ENCODE measurements at regions not wholly inside any gene's neighbourhood (a gene's known extent, or its start where the extent isn't known, plus 50 kb on each side); places are given as distances from the start of the nearest gene placed in this dataset.
"Not testable (repeated sequence)": the region's sequence is repeated elsewhere in the genome, so short reads cannot be mapped to it uniquely, and the experiment has no call there.

- Mint-ChIP-seq H3K27me3 (peaks cover 36% of the 10 kb centered on the region), H3K36me3 (ENCODE audit: low read depth) (no peaks in the 10 kb centered on the region), H3K9me3 (peaks cover 4% of the 10 kb centered on the region), H3K27ac (no peak overlapping the region), H3K4me1 (ENCODE audit: low read depth) (no peaks in the 10 kb centered on the region), H3K4me3 (no peak overlapping the region)
Measured at GRCh38 chr2:38152913-38153312, 77.0 kb upstream of the CYP1B1 start.

DNA sequence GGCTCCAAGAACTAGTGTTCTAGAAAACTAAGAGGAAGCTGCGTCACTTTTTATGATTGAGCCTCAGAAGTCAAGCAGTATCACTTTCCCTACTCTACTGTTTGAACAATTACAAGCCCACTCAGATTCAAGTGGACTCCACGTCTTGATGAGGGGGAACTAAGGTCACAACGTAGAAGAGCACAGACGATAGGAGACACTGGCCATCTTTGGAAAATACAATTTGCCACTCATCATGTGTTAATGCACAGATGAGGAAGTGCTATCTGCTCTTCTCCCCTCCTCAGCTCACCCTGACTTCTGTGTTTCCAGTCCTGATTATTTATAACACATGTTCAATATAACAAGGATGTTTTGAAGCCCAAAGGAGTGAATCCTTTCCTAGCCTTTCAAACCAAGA is 76.1 kb upstream of the CYP1B1 start:
- Mint-ChIP-seq H3K9me3 (peaks cover 8% of the 10 kb centered on the region), H3K27ac (no peak overlapping the region), H3K4me3 (no peak overlapping the region), H3K36me3 (ENCODE audit: low read depth) (no peaks in the 10 kb centered on the region), H3K4me1 (ENCODE audit: low read depth) (no peaks in the 10 kb centered on the region), H3K27me3 (peaks cover 35% of the 10 kb centered on the region)

DNA sequence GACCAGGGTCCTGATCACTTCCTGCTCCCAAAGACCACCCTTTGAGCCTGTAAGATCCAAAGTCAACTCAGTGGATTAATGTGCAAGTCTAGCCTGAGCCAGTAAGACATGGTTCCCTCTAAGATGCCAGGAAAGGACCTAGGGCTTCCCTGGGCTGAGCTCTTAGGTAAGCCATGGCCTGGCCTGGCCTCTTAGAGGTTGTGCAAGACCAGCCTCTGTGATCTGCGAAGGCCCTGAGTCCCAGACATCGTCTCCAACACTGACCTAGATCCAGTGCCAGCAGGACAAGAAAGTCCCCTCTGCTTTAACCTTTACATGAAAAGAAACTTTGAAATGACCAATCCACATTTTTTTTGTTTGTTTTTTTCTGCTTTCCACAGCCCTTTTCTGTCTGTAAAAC is 73.6 kb upstream of the CYP1B1 start:
- no peak overlapping the region for H3K4me3 Mint-ChIP-seq
- no peaks in the 10 kb centered on the region for H3K4me1 Mint-ChIP-seq (ENCODE audit: low read depth)
- H3K27me3 Mint-ChIP-seq, result peaks cover 13% of the 10 kb centered on the region
- no peak overlapping the region for H3K27ac Mint-ChIP-seq
- peaks cover 8% of the 10 kb centered on the region for H3K9me3 Mint-ChIP-seq
- H3K36me3 Mint-ChIP-seq (ENCODE audit: low read depth), result no peaks in the 10 kb centered on the region

DNA sequence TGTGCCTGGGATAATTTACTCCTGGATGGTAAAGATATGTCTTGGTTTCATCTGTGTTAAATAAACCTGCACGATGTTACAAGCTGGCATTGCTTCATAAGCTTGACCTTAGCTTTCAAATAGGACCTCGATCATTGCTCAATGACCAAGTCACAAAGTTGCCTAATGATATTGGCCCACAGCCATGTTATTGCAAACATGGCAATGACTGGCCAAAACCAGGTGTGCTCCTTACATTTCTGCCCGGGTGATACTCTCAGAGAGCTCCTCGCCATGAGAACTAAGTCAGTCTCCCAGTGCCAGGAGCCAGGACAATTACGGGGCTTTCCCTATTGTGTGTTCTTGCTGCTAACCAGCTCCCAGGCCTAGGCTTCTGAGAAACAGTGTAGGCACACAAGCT is 72.5 kb upstream of the CYP1B1 start:
- H3K27me3 Mint-ChIP-seq, result peaks cover 3% of the 10 kb centered on the region

GRCh38 chr2:38147333-38148121 is 71.6 kb upstream of the CYP1B1 start:
- Mint-ChIP-seq H3K4me3 (no peak overlapping the region), H3K27ac (peak overlapping the region; percentile 63), H3K9me3 (peaks cover 4% of the 10 kb centered on the region), H3K36me3 (ENCODE audit: low read depth) (no peaks in the 10 kb centered on the region), H3K27me3 (no peaks in the 10 kb centered on the region), H3K4me1 (ENCODE audit: low read depth) (no peaks in the 10 kb centered on the region)

More for the DNA sequence above, 72.5 kb upstream of the CYP1B1 start:
- Mint-ChIP-seq H3K4me3 (no peak overlapping the region), H3K4me1 (ENCODE audit: low read depth) (no peaks in the 10 kb centered on the region), H3K36me3 (ENCODE audit: low read depth) (no peaks in the 10 kb centered on the region), H3K9me3 (peaks cover 7% of the 10 kb centered on the region), H3K27ac (no peak overlapping the region)

- Mint-ChIP-seq H3K4me1 (ENCODE audit: low read depth) (no peaks in the 10 kb centered on the region), H3K27ac (peak overlapping the region; percentile 63), H3K36me3 (ENCODE audit: low read depth) (no peaks in the 10 kb centered on the region), H3K9me3 (peaks cover 4% of the 10 kb centered on the region), H3K4me3 (no peak overlapping the region), H3K27me3 (no peaks in the 10 kb centered on the region)
Measured at GRCh38 chr2:38146907-38147307, 71.0 kb upstream of the CYP1B1 start.

GRCh38 chr2:38146275-38146906 is 70.4 kb upstream of the CYP1B1 start:
- Mint-ChIP-seq H3K27ac (peak overlapping the region; percentile 63), H3K4me3 (peak overlapping the region; percentile 46), H3K36me3 (ENCODE audit: low read depth) (no peaks in the 10 kb centered on the region), H3K9me3 (peaks cover 4% of the 10 kb centered on the region), H3K27me3 (no peaks in the 10 kb centered on the region), H3K4me1 (ENCODE audit: low read depth) (no peaks in the 10 kb centered on the region)

- Mint-ChIP-seq H3K27me3 (peaks cover 3% of the 10 kb centered on the region), H3K4me1 (ENCODE audit: low read depth) (no peaks in the 10 kb centered on the region)
Measured at GRCh38 chr2:38145236-38145635, 69.3 kb upstream of the CYP1B1 start.

DNA sequence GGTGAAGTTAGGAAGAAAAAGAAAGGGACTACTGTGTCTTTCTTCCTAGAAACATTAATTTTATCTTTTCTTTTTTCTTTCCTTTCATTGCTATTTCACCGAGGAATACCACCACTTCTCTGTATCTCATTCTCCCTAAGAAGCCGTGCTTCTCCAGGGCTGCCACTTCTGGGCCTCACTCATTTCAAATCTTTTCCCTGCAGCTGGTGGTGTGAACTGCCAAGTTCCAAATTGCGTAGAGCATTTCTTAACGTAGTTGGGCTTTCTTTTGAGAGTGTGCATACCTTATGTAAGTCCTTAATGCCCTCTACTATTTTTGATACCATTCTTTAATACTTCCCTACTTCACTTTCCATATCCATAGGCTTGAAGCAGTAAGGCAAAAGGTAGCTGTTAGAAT is 66.7 kb upstream of the CYP1B1 start:
- Mint-ChIP-seq H3K4me1 (ENCODE audit: low read depth) (no peaks in the 10 kb centered on the region), H3K4me3 (no peak overlapping the region), H3K27ac (no peak overlapping the region), H3K9me3 (peaks cover under 1% of the 10 kb centered on the region), H3K27me3 (peaks cover 3% of the 10 kb centered on the region), H3K36me3 (ENCODE audit: low read depth) (no peaks in the 10 kb centered on the region)

More at GRCh38 chr2:38145236-38145635, 69.3 kb upstream of the CYP1B1 start:
- peaks cover 4% of the 10 kb centered on the region for H3K9me3 Mint-ChIP-seq
- H3K27ac Mint-ChIP-seq, result no peak overlapping the region
- H3K36me3 Mint-ChIP-seq (ENCODE audit: low read depth), result no peaks in the 10 kb centered on the region
- H3K4me3 Mint-ChIP-seq, result no peak overlapping the region

- Mint-ChIP-seq H3K27me3 (peaks cover 6% of the 10 kb centered on the region), H3K9me3 (no peaks in the 10 kb centered on the region), H3K4me3 (no peak overlapping the region), H3K36me3 (ENCODE audit: low read depth) (no peaks in the 10 kb centered on the region), H3K27ac (no peak overlapping the region), H3K4me1 (ENCODE audit: low read depth) (no peaks in the 10 kb centered on the region)
Measured at GRCh38 chr2:38141501-38141900, 65.5 kb upstream of the CYP1B1 start.

DNA sequence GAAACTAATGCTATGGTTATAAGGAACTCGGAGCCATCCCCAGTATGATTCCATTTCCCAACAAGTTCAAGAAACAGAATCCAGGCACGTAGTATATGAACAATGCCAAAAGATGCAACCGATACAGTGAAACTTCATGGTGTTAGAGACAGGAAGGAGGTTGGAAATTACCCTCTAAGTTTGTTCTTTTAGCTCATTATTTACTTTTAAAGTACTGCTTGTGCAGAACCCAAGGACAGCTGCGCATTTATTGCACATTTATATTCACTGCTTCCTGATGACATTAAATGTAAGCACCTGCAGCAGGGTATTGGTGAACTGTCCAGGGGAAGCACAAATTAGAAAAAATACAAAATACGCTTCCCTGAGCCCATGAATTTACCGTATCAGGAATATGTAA is 63.0 kb upstream of the CYP1B1 start:
- Mint-ChIP-seq H3K4me1 (ENCODE audit: low read depth) (no peaks in the 10 kb centered on the region), H3K27me3 (peaks cover 15% of the 10 kb centered on the region)

GRCh38 chr2:38138419-38138818 is 62.5 kb upstream of the CYP1B1 start:
- Mint-ChIP-seq H3K27me3 (peaks cover 15% of the 10 kb centered on the region), H3K4me1 (ENCODE audit: low read depth) (no peaks in the 10 kb centered on the region), H3K4me3 (no peak overlapping the region), H3K36me3 (ENCODE audit: low read depth) (no peaks in the 10 kb centered on the region), H3K27ac (no peak overlapping the region), H3K9me3 (no peaks in the 10 kb centered on the region)

More for the DNA sequence above, 63.0 kb upstream of the CYP1B1 start:
- Mint-ChIP-seq H3K27ac (no peak overlapping the region), H3K9me3 (no peaks in the 10 kb centered on the region), H3K36me3 (ENCODE audit: low read depth) (no peaks in the 10 kb centered on the region), H3K4me3 (no peak overlapping the region)

GRCh38 chr2:38137958-38138357 is 62.0 kb upstream of the CYP1B1 start:
- H3K4me1 Mint-ChIP-seq (ENCODE audit: low read depth); H3K36me3 Mint-ChIP-seq (ENCODE audit: low read depth); H3K9me3 Mint-ChIP-seq; H3K27ac Mint-ChIP-seq; H3K4me3 Mint-ChIP-seq: not testable (repeated sequence)
- peaks cover 15% of the 10 kb centered on the region for H3K27me3 Mint-ChIP-seq

DNA sequence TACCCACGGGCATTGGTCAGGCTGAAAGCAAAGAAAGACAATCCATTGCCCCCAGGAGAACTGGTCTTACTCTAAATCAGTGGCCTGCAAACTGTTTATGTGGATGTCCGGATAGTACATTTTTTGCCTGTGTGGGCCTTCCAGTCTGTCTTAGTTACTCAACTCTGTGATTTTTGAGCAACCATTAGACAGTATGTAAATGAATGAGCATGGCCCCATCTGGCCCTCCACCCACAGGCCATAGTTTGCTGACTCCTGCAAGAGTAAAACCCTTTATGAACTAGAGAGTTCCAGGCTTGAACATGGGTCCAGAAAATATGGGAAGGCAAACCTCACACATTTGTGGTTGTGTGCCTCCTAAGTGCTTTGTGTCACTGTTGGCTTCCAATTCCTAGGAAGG is 55.7 kb upstream of the CYP1B1 start:
- Mint-ChIP-seq H3K36me3 (ENCODE audit: low read depth) (no peaks in the 10 kb centered on the region), H3K4me1 (ENCODE audit: low read depth) (no peaks in the 10 kb centered on the region), H3K27me3 (peaks cover 9% of the 10 kb centered on the region), H3K9me3 (peaks cover 8% of the 10 kb centered on the region), H3K27ac (no peak overlapping the region), H3K4me3 (no peak overlapping the region)

DNA sequence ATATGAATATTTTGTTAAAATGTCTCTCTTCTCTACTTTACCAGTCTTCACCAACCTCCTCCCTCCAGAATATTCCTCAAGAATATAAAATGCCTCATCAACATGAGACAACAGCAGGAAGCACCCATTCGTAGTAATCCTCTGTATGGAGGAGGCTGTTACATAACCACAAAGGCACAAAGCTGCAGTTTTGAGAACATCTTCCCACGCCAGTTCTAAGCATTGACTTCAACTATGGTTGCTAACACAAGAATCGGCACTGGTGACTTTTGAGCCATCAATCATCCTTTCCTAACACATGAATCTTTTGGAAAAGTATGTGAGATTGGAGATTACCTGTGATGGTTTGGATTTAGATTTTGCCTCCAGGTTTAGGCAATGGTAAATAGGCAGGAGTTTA is 54.9 kb upstream of the CYP1B1 start:
- Mint-ChIP-seq H3K9me3 (peaks cover 11% of the 10 kb centered on the region), H3K27ac (no peak overlapping the region)

GRCh38 chr2:38129987-38130386 is 54.0 kb upstream of the CYP1B1 start:
- Mint-ChIP-seq H3K4me3 (no peak overlapping the region), H3K4me1 (ENCODE audit: low read depth) (no peaks in the 10 kb centered on the region), H3K27ac (no peak overlapping the region), H3K9me3 (peaks cover 11% of the 10 kb centered on the region), H3K36me3 (ENCODE audit: low read depth) (no peaks in the 10 kb centered on the region), H3K27me3 (no peaks in the 10 kb centered on the region)

More for the DNA sequence above, 54.9 kb upstream of the CYP1B1 start:
- H3K4me1 Mint-ChIP-seq (ENCODE audit: low read depth), result no peaks in the 10 kb centered on the region
- H3K36me3 Mint-ChIP-seq (ENCODE audit: low read depth), result no peaks in the 10 kb centered on the region
- no peak overlapping the region for H3K4me3 Mint-ChIP-seq
- peaks cover 6% of the 10 kb centered on the region for H3K27me3 Mint-ChIP-seq

All from stimulated activated naive CD8-positive, alpha-beta T cell treated with anti-CD3 and anti-CD28 coated beads, Interleukin-15, Interleukin-2, amounts not matched to agents 100 ng/mL and 50 ng/mL, for 24 hours (primary cell).